NCI-H1694 treated with DMSO at 0.1 percent for 48 hours (cell line): ENCODE measurements at regions not wholly inside any gene's neighbourhood (a gene's known extent, or its start where the extent isn't known, plus 50 kb on each side); places are given as distances from the start of the nearest gene placed in this dataset.

Experiments
- DNase-seq: peaks from one replicate; lab custom pipeline; 2025; lab: John Stamatoyannopoulos, UW

DNA sequence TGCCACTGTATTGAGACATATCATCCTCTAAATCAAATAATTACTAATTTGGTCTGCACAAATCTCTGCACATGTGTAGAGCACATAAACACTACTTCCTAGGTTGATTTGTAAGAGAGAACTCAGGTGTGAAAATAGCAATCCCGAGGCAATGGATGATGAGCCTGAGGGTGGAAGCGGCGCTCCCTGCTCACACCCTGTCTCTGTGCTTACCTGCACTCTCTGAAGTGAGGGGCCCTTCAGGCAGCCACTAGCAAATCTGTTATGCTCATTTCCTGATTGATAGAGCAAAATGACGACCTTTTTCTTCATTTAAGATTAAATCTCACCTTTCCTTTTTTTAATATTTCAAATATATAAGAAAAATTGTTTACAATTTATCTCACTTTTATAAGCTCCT lies 1995.7 kb upstream of the AGA start:
- no peak for DNase-seq

DNA sequence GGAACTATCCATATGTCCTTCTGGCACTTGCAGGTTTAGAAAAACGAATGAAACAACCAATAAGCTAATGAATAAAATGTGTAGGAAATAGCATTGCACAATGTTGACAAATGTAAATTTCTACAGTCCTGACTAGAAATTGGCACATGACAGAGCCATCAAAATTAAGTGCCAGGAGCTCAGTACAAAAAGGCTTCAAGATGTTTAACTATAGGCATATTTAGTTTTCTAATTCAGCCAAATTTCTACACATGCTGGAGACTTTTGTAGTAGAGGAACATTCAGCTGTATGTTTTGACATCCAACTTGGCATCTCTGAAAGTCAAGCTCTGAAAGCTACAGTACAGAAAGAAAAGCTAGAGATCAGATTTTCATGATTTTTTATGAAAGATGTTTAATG lies 1999.4 kb upstream of the AGA start:
- DNase-seq: no peak

DNA sequence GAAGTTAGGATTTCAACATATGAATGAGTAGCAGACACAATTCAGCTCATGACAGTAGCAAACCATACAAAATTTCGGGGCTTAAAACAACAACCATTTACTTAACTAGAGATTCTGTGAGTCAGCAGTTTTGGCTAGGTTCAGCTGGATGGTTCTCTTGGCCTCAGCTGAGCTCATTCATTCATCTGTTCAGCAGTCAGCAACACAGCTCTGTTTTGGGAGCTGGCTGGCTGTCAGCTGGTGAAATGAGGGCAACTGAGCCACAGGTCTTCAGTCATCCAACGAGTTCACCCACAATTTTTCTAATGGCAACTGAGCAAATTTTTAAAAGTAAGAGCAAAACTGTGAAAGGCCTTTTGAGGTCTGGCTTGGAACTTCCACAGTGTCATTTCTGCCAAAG lies 2005.1 kb upstream of the AGA start:
- DNase-seq: no peak

DNA sequence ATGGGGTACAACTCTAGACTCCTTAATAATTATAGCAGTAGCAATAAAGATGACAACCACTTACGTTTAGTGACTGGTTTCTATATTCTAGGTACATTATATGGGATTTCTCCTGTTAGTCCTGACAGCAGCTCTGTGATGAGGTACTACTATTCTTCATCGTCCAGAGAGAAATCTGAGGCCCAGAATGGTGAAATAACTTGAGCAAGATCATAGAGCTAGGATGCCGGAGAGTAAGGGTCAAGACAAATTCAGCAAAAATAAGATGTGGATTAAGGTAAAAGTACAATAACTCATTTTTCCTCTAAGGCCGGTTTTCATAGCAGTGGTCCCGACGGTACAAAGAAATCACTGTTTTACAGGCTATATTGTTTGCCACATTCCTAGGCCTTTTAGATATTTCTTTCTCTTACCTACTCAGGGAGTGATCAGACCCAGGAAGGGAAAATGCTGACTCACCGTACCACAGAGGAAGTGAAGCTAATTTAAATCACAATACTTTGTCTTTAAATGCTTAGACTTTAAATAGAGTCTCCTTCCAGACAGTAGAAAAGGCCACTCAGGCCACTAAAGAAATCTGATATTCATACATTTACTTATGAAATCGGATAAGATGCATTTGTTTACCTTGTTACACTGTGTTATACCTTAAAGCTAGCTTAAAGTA lies 2023.0 kb upstream of the AGA start:
- no peak for DNase-seq

DNA sequence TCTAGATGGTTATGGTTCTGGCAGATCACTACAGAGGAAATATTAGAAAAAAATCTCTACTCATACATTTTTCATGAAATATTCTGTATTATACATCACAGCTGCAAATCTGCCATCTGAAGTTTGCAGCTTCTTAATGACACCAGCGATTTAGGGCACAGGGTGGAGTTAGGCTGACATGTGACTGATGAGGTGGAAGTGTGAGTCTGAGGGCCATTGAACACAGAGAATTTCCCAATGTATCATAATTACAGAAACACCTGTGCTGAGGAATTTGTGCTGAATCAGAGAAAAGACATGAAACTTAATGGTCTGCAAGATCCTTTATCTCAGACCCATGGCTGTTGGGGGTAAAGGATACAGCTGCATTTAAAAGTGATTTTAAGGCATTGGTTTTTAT lies 2025.6 kb upstream of the AGA start:
- no peak for DNase-seq

DNA sequence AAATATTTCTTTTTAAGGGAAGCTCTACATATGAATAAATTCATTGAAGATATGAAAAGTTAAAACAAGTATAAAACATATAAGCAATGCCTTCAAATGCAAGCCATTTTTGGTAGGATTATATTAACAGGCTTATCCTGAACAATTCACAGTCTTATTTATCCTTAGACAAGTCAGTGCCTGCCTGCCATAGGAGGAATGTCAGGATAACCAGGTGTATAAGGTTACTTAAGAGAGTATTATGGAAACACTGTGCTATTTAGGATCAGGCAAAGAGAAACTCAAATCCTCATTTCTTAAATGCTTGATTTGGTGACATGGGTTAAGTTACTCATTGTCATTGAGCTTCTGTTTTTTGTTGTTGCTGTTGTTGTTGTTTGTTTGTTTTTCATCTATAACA lies 2029.9 kb upstream of the AGA start:
- DNase-seq: no peak

DNA sequence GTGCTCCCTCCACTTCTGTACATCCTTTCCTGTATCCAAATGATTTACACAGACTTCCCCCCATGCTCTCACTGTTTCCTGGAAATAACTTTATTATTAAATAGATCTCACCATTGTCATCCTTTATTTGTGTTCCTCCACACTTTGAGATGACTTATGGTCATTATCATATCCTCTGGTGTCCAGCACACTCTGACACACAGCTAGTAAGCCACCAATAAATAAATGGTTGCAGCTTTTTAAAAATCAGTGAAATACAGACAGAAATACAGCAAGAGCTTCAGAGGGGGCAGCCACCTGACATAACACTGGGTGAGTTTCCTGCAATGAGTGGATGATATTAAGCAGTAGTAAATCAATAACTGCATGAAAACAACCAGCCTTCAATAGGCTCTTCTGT lies 2036.4 kb upstream of the AGA start:
- DNase-seq: no peak

DNA sequence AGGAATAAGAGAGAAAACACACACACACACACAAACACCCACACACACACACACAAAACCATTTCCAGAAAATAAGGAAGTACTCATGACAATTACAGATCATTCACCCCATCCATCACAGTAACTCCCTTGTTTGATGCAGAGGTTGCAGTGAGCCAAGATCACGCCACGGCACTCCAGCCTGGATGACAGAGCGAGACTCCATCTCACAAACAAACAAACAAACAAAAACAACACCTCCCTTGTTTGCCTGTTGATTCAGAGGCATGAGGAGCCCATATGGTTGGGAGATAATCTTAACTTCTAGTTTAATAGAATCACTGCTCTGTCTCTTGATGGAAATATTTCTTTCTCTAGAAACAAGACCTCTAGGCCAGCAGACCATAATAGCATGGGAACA lies 2043.5 kb upstream of the AGA start:
- DNase-seq: no peak

DNA sequence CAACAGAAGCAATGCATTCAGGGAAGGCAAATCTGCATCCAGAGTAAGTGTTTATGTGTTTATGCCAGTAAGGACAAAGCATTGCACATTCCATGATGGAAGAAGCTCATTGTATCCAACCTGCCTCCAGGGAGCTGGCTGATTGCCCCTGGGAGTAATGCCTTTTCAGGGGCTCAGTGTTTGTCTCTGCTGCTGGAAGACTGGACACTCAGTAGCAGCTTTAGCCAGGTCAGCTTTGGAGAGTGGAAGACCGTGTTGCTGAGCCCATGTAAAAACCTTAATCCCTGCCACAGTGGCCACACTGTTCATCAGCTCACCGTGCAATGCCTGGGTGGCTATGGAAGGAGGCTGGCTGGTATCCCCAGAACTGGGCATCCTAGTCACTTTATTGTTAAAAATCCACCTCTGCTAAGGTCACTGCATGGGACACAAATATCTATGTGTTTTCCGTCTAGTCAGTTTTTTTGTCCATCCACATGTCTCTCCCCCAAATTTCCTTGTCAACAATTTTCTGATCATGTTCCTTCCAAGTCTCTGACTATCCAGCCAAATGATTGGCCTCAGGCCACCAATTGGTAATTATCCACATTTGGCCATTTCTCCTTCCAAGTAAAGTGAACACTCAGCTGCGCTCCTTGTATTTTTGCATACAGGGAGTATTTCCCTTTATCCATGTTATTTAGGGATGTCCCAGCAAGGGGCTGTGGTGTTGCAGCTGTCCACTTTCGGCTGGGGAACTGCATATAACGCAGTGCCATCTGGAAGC lies 2044.5 kb upstream of the AGA start:
- DNase-seq: no peak

DNA sequence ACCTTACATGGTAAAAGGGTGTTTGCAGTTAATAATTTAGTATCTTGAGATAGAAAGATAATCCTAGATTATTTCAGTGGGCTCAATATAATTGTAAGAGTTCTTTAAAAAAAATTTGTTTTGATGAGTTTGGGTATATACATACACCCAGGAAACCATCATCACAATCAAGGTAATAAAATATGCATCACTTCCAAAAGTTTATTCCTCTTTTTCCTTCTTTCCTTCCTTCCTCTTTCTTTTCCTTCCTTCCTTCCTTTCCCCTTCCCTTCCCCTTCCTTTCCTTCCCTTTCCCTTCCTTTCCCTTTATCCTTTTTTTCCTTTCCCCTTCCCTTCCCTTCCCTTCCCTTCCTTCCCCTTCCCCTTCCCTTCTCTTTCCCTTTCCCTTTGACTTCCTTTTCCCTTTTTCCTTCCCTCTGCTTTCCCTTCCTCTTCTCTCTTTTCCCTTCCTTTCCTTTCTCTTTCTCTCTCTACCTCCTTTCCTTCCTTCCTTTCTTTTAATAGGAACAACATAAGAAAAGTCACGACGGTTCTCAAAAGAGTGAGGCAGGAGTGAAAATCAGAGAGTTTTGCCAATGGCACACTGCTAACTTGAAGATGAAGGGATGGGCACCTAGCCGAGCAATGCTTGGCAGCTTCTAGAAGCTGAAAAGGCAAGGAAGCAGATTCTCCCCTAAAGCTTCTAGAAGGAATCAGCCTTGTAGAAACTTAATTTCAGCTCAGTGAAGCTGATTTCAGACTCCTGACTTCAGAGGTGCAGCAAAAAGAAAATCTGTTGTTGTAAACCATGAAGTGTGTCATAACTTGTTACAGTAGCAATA lies 2050.2 kb upstream of the AGA start:
- no peak for DNase-seq

DNA sequence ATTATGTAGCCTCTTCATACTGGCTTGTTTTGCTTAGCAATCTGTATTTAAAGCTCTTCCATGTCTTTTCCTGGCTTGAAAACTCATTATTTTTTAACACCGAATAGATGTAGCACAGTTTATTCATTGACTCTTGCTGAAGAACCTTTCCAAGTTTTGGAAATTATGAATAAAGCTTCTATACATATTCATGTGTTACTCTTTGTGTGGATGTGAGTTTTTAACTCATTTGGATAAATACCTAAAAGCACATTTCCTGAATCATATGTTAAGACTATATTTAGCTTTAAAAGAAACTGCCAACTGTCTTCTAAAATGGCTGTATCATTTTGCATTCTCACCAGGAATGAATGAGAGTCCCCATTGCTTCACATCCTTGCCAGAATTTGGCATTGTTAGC lies 2061.7 kb upstream of the AGA start:
- no peak for DNase-seq

DNA sequence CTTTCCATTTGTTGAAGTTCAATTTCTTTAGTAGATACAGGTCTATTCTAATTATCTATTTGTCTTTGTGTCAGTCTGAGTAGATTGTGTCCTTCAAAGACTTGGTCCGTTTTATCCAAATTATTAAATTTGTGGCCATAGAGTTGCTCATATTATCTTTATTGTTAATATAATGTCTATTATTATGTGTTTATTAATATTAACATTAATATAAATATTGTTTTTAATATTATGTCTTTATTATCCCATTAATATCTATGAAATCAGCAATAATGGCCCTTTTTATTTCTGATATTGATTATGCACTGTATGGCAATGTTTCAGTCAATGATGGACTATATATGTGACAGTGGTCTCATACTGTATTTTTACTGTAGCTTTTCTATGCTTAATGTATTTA lies 2067.3 kb upstream of the AGA start:
- DNase-seq: no peak

DNA sequence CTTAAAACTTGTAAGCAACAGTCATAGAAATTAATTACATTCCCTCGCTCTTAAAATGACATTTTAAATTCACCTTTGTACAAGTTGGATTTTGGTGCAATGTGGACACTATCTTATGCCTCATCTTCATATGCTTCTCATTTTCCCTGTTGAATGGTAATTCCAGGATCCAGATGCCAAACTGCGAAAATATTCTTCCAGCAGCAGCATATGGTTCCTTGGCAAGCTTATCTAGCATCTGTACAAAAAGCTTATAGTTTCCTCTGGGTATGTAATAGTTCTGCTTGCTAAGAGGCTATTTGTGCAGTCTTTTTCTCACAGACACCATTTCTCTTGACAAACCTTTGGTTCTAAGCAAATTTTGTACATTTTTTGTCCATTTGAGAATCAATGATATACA lies 2079.7 kb upstream of the AGA start:
- no peak for DNase-seq

DNA sequence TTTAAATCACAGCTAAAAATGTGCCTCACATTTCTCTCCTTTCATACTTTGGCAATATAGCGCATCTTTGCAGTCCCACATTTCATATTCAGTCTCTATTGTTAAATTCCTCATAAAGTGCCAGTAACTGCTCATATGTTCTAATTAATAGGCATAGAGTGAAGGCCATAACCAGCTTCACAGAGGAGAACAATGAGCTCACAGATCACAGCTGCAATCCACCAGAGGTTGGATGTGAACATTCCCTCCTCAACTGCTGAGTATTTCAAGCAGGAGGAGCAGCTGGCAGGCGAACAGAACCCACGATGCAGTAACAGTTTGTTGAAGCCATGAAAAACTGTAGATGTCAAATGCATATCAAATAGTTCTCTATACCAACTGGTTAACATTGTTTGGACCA lies 2088.7 kb upstream of the AGA start:
- DNase-seq: no peak

DNA sequence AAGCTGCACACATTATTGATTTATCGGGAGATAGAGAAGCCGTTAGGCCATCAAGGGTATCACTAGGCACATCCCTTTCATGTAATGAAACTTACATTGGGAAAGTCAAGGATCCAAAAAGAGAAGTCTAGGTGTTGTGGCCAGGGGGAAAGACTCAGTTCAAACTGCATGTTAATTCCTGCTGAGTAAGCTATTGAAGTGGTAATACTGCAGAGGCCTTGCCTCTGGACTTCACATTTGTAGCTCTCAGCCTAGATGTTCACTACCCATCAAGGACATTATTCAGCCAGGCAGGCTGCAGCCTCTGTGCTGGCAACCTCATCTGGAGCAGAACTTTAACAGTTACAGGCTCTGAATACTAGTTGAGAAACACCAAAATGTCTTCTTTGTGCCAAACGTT lies 2094.5 kb upstream of the AGA start:
- no peak for DNase-seq

DNA sequence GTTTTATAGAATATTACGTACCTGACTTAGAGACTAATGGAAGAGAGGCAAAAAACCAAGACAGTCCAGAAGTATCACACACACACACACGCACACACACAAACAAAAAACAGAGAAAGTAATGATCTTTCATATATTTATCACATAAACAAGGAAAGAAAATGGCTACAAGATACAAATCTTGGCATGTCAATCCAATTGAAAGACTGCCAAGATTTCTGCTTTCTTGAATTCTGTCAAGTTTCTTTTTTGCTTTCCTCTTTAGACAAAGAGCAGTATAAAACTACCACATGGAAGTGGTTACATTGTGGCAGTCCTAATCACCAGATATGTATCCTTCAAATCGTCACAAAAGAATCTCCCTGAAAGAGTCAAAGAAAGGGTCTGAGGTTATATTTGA lies 2097.4 kb upstream of the AGA start:
- DNase-seq: no peak

DNA sequence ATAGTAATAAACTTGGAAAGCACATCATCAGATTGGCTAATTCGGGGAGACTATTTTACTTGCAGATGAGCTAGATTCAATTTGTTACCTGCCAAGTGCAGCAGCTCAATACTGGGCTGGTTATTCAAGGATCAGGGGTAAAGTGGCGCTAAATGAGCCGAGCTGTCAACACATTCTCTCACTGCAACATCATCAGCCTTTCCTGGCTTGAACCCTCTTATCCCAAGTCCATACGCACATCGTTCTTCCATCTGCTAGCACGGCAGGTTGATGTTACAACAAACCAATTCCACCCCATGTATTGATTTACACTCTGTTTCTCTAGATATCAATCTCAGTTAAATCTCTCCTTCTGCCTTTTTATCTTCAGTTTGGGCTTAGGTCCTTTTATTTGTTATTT lies 2101.5 kb upstream of the AGA start:
- no peak for DNase-seq

DNA sequence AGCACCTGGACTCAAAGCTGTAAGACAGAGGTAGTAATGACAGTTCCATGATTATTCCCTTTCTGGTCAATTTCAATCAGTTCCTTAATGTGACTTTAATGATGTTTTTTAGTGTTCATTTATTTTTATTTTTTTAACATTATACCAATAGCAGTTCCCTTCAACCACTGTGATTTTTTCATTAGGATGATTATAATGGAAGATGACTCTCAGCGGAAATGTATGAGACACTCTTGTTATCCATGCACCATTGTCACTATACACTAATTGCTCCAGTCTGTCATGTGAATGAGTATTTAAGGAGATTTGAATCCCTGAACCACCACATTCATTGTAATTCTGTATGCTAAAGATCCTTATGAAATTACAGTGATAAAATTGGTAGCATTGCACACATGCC lies 2102.3 kb upstream of the AGA start:
- no peak for DNase-seq

DNA sequence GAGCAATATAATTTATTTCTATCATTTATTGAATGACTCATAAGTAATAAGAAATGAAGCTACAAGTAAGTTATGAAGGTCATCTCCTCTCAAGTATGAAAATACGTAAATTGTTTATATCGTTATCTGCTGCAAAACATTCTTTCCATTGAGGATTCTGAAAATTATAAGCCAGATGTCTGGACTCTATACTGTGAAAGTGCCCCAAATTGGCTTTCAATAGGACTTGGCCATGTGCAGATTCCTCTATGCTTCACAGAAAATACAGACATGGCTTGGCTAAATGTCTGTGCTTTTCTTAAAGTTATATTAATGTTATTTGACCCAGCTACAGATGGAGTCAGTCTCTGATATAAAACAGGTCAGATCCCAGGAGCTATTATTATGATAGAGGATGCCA lies 2109.9 kb upstream of the AGA start:
- no peak for DNase-seq

DNA sequence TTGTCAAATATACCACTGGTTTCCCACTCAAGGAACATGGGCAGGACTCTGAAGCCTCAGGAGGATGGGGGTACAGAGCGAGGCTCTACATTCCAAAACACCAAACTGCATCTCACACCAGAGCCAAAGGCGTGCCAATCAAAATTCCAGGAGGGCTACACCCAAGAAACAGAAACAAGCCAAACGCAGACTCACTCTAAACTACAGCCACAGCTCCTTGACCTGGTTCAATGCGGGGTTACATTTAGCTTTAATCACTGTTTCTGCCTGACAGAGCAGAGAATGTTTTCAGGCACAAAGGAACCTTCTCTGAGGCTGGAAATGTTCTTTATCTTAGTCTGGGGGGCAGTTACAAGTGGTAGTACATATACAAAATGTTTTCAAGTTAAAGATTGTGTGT lies 2121.5 kb upstream of the AGA start:
- DNase-seq: no peak

DNA sequence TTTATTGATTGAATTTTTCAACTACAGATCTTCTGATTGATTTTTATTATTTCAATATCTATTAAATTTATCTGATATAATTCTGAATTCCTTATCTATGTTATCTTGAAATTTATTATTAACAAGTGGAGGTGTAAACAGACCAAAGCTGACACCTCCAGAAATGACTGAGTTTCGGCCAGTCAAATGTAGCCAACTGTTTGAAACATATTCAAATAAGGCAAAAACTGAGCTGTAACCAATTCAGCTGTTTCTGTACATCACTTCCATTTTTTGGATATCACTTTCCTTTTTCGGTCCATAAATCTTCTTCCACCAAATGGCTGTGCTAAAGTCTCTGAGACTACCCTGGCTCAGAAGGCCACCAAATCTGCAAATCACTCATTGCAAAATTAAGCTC lies 2127.3 kb upstream of the AGA start:
- DNase-seq: no peak

DNA sequence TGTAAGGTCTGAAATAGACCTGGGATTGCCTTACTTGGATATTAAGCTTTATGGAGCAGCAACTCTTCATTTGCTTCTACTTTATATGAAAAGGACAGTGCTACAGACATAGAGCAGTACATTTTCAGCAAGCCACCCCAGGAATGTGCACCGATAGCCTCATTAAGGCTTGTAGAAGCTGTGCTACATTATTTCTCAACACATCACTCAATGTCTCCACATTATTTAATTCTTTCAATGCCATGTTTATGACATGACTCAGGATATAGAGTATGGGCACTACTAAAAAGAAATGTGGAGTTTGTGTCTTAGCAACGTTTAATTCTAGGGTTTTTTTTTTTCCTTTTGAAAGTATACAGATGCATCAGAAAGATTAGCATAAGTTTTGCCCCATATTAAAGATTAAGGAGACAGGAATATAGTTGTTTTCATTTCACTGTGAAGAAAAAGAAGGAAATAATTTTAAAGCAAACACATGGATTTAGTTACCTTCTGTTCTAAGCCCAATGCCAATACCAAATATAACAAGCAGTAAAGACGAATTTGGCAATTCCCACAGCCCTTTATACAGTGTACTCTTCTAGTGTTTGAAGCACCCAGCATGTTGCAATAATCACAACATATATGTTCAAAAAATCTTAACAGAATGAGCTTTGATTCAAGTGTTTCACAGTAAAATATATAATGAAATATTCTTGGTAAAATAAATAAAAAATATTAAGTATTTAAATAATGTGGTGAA lies 2140.1 kb upstream of the AGA start:
- no peak for DNase-seq

DNA sequence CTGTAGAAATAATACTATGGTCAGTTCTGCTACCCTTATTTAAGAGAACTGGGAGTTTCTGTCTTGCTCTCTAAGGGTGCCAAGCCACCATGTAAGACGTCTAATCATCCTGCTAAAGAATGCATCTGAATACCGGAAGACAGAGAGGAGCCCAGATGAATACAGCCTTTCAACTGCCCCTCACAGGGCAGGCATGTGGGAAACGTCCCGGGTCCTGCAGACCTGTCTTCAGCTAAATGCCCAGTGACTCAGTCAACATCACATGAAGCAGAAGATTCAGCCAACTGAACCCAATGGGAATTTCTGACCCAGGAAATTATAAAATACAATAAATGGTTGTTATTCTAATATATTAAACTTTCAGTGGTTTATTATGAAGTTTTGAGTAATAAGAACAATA lies 2141.0 kb upstream of the AGA start:
- no peak for DNase-seq
